ENCODE measurements at regions not wholly inside any gene's neighbourhood (a gene's known extent, or its start where the extent isn't known, plus 50 kb on each side); places are given as distances from the start of the nearest gene placed in this dataset.

DNA sequence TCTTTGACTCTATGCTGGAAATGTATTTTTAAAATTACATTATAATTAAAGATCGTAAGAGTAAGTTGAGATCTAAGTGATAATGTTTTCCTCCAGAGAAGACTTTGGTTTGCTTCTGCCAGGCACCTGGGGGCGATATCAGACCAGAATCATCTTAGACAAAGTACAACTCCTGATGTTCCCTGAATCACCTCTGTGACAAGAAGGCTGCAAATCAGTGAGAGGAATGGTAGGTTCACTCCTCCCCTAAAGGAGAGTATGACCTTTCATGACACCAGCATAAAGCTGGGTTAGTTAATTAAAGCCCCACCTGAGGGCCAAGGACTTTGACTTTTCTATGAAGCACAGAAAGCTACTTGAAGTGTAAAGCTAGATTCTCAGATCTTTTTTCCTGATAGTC lies 114.4 kb upstream of the DTNA start:
- H3K36me3 Mint-ChIP-seq (ENCODE audit: low read depth) = no peaks in the 10 kb centered on the region
- H3K4me3 Mint-ChIP-seq = no peak overlapping the region
- peaks cover 25% of the 10 kb centered on the region for H3K4me1 Mint-ChIP-seq
- TF ChIP-seq, protein P1, sequence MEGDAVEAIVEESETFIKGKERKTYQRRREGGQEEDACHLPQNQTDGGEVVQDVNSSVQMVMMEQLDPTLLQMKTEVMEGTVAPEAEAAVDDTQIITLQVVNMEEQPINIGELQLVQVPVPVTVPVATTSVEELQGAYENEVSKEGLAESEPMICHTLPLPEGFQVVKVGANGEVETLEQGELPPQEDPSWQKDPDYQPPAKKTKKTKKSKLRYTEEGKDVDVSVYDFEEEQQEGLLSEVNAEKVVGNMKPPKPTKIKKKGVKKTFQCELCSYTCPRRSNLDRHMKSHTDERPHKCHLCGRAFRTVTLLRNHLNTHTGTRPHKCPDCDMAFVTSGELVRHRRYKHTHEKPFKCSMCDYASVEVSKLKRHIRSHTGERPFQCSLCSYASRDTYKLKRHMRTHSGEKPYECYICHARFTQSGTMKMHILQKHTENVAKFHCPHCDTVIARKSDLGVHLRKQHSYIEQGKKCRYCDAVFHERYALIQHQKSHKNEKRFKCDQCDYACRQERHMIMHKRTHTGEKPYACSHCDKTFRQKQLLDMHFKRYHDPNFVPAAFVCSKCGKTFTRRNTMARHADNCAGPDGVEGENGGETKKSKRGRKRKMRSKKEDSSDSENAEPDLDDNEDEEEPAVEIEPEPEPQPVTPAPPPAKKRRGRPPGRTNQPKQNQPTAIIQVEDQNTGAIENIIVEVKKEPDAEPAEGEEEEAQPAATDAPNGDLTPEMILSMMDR (IDR thresholded peaks at IDR 0.05) = peak; percentile 16
- no peaks in the 10 kb centered on the region for H3K27me3 Mint-ChIP-seq (ENCODE audit: low read depth, poor library complexity)
- no peaks in the 10 kb centered on the region for H3K9me3 Mint-ChIP-seq
- H3K27ac Mint-ChIP-seq = no peak overlapping the region
- peak; percentile 9 for DNase-seq

DNA sequence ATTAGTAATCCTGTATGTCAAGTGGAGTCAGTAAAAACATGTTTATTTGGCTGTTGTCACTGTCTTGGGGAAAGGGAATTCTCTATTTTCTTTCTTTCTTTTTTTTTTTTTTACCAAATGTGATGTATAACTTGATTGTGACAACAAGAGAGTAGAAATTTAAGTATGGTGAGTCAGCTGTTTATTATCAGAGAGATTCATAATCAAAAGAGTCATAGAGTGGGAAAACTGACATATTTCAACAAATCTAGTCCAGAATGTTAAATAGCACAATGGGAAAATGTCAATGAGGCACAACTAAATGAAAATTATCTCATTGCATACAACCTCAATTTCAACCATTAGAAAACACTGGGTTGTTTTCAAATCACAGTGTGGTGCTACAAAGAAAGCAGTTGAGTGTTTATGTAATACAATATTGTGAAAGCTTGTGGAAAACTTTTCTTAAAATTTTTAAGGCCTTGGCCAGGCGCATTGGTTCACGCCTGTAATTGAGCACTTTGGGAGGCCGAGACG lies 111.9 kb upstream of the DTNA start:
- H3K27ac Mint-ChIP-seq = no peak overlapping the region
- TF ChIP-seq, protein P1 (IDR thresholded peaks at IDR 0.05) = no peak
- peaks cover 4% of the 10 kb centered on the region for H3K27me3 Mint-ChIP-seq (ENCODE audit: low read depth, poor library complexity)
- peaks cover 11% of the 10 kb centered on the region for H3K4me1 Mint-ChIP-seq
- no peak overlapping the region for H3K4me3 Mint-ChIP-seq
- no peak for DNase-seq
- H3K9me3 Mint-ChIP-seq = no peaks in the 10 kb centered on the region
- no peaks in the 10 kb centered on the region for H3K36me3 Mint-ChIP-seq (ENCODE audit: low read depth)

DNA sequence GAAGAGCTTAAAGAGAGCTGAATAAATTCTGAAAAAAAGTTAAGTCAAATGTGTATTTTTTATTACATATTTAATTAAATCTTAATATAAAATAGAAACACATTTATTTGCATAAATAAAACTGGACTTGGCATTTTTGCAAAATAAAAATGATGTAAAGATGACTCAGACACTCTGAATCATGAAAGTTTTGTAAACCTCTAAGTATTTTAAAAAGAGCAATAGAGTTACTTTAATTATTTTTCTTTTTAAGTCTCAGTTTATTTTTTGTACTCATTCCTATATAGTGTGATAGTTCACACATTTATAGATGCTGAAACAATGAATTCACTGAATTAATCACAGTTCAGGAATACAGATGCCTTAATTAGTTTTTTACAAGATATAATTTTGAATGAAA lies 109.9 kb upstream of the DTNA start:
- TF ChIP-seq, protein P1 (IDR thresholded peaks at IDR 0.05) = no peak
- no peak overlapping the region for H3K27ac Mint-ChIP-seq
- H3K4me1 Mint-ChIP-seq = peaks cover 5% of the 10 kb centered on the region
- no peak overlapping the region for H3K4me3 Mint-ChIP-seq
- H3K36me3 Mint-ChIP-seq (ENCODE audit: low read depth) = no peaks in the 10 kb centered on the region
- peaks cover 4% of the 10 kb centered on the region for H3K27me3 Mint-ChIP-seq (ENCODE audit: low read depth, poor library complexity)
- no peak for DNase-seq
- no peaks in the 10 kb centered on the region for H3K9me3 Mint-ChIP-seq

DNA sequence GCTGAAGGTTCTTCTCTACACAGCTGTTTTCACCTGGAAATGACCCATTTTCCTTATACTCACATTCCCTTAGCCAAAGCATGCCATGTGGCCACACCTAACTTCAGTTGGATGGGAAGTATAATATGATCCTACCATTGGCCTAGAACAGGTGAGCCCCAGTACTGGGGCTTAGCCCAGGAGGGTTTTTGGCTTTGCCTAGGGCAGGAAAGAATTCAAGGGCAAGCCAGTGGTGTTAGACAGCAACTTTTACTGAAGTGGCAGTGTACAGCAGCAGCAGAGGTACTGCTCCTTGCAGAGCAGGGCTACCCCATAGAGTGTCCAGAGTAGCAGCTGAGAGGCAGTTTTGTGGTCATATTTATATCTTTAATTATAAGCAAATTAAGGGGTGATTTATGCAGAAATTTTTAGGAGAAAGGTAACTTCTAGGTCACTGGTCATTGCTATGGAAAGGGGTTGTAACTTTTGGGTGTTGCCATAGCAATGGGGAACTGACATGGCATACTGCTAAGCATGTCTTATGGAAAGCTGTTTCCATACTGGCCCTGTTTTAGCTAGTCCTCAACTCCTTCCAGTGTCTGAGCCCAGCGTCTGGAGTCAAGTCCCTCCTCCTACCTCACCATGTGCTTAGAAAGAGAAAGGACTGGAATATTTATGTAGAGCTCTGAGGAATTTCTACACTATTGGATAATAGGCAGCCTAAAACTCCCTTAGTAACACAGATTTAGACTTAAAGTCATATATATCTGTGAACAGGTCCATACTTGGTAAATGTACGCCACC lies 109.0 kb upstream of the DTNA start:
- no peak for DNase-seq
- TF ChIP-seq, protein P1 (IDR thresholded peaks at IDR 0.05) = no peak
- Mint-ChIP-seq H3K36me3 (ENCODE audit: low read depth) (no peaks in the 10 kb centered on the region), H3K4me3 (no peak overlapping the region), H3K9me3 (no peaks in the 10 kb centered on the region), H3K4me1 (peaks cover 2% of the 10 kb centered on the region), H3K27me3 (ENCODE audit: low read depth, poor library complexity) (peaks cover 4% of the 10 kb centered on the region), H3K27ac (no peak overlapping the region)

DNA sequence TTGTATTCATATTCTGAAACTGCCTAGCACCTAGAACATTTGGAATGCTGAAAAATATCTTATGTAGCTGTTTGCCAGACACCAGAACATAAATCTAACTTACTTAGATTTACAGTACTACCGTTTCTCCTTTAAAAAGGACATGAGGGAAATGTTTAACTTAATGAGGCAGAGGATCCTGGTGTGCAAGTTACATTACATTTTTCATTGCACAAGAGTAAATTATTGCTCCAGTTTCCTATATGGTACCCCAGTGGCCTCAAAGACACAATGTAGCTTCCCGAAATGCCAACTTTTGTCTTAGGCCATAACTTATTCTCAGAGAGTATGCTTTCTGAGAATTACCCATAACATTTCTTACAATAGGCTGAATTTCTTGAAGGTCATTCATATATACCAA lies 105.5 kb upstream of the DTNA start:
- Mint-ChIP-seq H3K4me1 (no peaks in the 10 kb centered on the region), H3K9me3 (no peaks in the 10 kb centered on the region), H3K27me3 (ENCODE audit: low read depth, poor library complexity) (peaks cover 4% of the 10 kb centered on the region), H3K4me3 (no peak overlapping the region), H3K36me3 (ENCODE audit: low read depth) (no peaks in the 10 kb centered on the region), H3K27ac (no peak overlapping the region)
- TF ChIP-seq, protein P1 (IDR thresholded peaks at IDR 0.05) = no peak
- DNase-seq = no peak

DNA sequence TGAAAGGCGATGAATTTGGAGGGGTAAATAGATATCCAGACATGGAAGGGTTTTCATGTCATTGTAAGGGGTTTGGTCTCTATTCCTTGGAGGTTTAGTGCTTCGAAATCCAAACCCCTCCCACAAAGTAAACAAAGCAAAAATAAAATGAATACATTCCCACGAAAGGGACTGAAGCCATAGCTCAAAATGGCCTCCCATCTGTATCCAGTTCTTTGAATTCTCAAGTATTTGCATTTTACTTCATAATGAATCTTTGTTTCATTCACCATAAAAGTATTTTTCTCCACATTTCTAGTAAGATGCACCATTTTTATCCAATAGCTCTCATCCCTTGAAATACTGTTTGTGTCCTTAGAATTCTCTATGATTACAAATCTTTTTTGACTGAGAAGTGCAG lies 103.2 kb upstream of the DTNA start:
- Mint-ChIP-seq H3K4me1 (no peaks in the 10 kb centered on the region), H3K36me3 (ENCODE audit: low read depth) (no peaks in the 10 kb centered on the region), H3K9me3 (no peaks in the 10 kb centered on the region), H3K4me3 (no peak overlapping the region), H3K27me3 (ENCODE audit: low read depth, poor library complexity) (no peaks in the 10 kb centered on the region), H3K27ac (no peak overlapping the region)
- no peak for DNase-seq
- TF ChIP-seq, protein P1 (IDR thresholded peaks at IDR 0.05) = no peak
